ENCODE measurements at regions not wholly inside any gene's neighbourhood (a gene's known extent, or its start where the extent isn't known, plus 50 kb on each side); places are given as distances from the start of the nearest gene placed in this dataset.

- no TSS peak for BruUV-seq (replicated peaks)
- H3K27me3 ChIP-seq (ENCODE audit: control insufficient read depth in 2 of 2, insufficient read depth in 2 of 2, low read length in 2 of 2), result no peaks in the 10 kb centered on the region
- DNase-seq (ENCODE audit: extremely low read depth in 1 of 4, low spot score in 3 of 4), result no peak
- no peak for FAIRE-seq
- H3K4me2 ChIP-seq (ENCODE audit: insufficient read depth, low read length), result no peak overlapping the region
- in situ Hi-C loops (cut with MboI), result no loop called here
- H3K9me3 ChIP-seq (replicated peaks; ENCODE audit: control insufficient read depth, insufficient read depth, low read depth, low read length), result no peaks in the 10 kb centered on the region
- H3K36me3 ChIP-seq (ENCODE audit: control insufficient read depth, insufficient read depth, low read length), result no peaks in the 10 kb centered on the region
- H2AFZ ChIP-seq (ENCODE audit: low read depth, low read length), result no peak overlapping the region
- H3K27ac ChIP-seq (ENCODE audit: extremely low read depth, low read depth, low read length), result no peak overlapping the region
- H3K4me1 ChIP-seq (replicated peaks in 1 of 2; ENCODE audit: control insufficient read depth in 2 of 2, insufficient read depth in 2 of 2, low read length in 2 of 2), result no peaks in the 10 kb centered on the region
- POLR2A ChIA-PET, result no interaction called here
- 0% methylated on average over 2 of the region's 2 CpGs for WGBS (ENCODE audit: insufficient coverage, low coverage, missing lambda C conversion rate)
- TF ChIP-seq SREBF2 (CRISPR knock-in tag; IDR thresholded peaks at IDR 0.05) (no peak), ARID1B (IDR thresholded peaks at IDR 0.05) (no peak), CEBPZ (IDR thresholded peaks at IDR 0.05; ENCODE audit: borderline replicate concordance, low read depth, low read length) (no peak), ATF4 (CRISPR knock-in tag; IDR thresholded peaks at IDR 0.05) (no peak), LARP7 (IDR thresholded peaks at IDR 0.05) (no peak), POLR3G (IDR thresholded peaks at IDR 0.05; ENCODE audit: extremely low read depth, insufficient read length, insufficient replicate concordance) (no peak), RBM25 (IDR thresholded peaks at IDR 0.05; ENCODE audit: low read depth, low read length, severe bottlenecking) (no peak), NCOA6 (IDR thresholded peaks at IDR 0.05) (no peak), E2F3 (CRISPR knock-in tag; IDR thresholded peaks at IDR 0.05) (no peak)
- CTCF ChIA-PET (ENCODE audit: low intra/inter-chr PET ratio), result no interaction called here
- intact Hi-C loops (cut with micrococcal nuclease), result no loop called here
- H3K9me1 ChIP-seq (ENCODE audit: control insufficient read depth, insufficient read depth, low read length), result no peaks in the 10 kb centered on the region
- no peak overlapping the region for H3K4me3 ChIP-seq
- no peaks in the 10 kb centered on the region for H4K20me1 ChIP-seq (replicated peaks; ENCODE audit: control insufficient read depth, insufficient read depth, low read length)
- no peak overlapping the region for H3K9ac ChIP-seq (ENCODE audit: insufficient read depth in 1 of 2, low read depth in 2 of 2, low read length in 2 of 2)
- no peaks in the 10 kb centered on the region for H3K79me2 ChIP-seq (ENCODE audit: control insufficient read depth, insufficient read depth, low read length)
- no peak for ATAC-seq
These were observed 175.3 kb upstream of the RAI2 start for GRCh38 chrX:18036394-18036793.

Measured in K562 (cell line).